GM18909 (cell line): ENCODE measurements at regions not wholly inside any gene's neighbourhood (a gene's known extent, or its start where the extent isn't known, plus 50 kb on each side); places are given as distances from the start of the nearest gene placed in this dataset.

Source experiments
- ATAC-seq: cut with Tn5 transposase; IDR thresholded peaks from one replicate; pipeline ENCODE4 v1.9.1; 2021; ENCODE audit warnings: mild to moderate bottlenecking; ENCODE audit not compliant: unreplicated experiment, poor library complexity

DNA sequence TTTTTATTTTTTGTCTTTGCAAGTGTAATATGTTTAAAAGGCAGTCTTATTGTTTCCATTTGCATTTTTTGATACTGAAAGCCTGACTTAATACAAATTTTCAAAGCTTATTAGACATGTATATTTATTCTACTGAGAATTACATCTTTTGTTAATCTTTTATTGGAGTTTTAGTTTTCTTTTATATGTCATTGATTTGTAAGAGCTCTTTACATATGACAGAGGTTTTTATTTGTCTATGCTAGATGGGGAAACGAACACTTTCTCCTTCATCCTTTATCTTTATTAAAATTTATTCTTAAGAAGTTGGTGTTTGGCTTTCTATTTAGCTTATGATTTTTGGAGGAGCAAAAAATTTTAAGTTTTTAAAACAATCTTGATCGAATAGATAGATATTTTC, 234.4 kb upstream of the SRRM4 start:
- no peak for ATAC-seq

DNA sequence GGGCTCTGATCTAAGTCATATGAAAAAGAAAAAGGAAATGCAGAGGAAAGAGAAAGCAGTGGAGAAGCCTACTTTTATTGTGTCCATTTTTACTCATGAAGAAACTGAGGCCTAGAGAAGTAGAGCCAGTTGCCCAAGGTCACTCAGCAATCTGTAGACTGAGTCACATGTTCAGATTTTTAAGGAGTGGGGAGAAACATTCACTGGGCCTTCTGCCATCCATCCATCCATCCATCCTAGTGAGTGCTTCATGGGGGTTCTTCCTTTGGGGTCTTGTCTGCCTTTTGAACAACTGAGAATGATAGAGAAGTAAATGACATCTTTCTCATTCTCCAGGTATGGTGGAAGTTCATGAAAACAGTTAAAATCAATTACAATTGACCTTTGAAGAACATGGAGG, 233.6 kb upstream of the SRRM4 start:
- no peak for ATAC-seq

DNA sequence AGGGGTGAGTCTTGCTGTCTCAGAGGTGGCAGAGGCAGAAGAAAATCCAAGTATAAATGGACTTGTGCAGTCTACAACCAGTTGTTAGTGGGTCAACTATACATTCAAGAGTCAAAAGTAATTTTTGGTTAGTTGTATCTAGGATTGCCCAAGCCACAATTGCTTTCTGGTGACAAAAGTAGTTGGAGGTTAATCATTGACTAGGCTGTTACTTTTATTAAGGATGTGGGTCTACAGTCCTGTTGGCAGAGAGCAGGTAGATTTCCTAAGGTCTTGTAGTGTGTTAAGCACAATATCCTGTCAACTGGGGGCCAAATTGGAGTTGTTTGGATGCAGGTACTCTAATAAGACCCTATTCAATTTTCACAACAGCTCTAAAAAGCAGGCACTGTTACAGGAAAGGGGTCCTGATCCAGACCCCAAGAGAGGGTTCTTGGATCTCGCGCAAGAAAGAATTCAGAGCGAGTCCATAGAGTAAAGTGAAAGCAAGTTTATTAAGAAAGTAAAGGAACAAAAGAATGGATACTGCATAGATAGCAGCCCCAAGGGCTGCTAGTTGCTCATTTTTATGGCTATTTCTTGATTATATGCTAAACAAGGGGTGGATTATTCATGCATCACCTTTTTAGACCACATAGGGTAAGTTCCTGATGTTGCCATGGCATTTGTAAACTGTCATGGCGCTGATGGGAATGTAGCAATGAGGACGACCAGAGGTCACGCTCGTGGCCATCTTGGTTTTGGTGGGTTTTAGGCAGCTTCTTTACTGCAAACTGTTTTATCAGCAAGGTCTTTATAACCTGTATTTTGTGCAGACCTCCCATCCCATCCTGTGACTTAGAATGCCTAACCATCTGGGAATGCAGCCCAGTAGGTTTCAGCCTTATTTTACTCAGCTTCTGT, 232.6 kb upstream of the SRRM4 start:
- ATAC-seq, result no peak

DNA sequence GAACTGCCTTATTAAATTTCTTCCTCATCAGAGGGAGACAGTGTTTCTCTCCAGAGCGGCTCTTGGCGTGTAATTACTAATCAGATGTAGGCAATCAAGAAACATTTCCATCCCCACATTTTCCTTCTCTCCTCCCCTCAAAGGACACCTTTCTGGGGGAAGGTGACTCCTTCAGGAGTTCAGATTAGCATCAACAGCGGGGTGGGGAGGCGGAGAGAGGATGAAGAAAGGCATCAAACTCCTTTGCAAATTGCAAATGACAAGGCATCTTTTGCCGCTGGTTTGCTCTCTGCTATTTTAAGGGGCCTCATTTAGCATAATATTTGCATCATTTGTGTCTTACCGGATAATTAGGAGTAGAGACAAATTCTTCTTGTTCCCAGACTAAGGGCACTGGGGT, 231.7 kb upstream of the SRRM4 start:
- no peak for ATAC-seq

DNA sequence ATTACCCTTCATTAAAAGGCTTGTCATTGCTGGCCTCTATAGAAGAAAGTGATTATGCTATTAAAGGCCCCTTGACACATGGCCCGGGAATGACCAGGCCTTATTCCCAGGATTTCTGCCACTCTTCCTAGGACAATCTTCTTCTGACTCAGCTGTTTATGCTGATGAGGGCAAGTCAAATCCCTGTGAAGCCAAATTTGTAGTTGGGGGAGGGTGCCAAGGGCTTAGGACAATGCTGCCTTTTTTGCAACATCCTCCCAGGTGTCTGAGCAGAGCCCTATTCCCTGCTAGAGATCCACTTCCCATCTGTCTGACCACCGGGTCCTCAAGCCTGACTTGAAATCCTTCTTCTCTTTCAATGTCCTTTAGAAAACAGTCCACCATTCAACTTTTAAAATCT, 230.7 kb upstream of the SRRM4 start:
- ATAC-seq, result no peak

DNA sequence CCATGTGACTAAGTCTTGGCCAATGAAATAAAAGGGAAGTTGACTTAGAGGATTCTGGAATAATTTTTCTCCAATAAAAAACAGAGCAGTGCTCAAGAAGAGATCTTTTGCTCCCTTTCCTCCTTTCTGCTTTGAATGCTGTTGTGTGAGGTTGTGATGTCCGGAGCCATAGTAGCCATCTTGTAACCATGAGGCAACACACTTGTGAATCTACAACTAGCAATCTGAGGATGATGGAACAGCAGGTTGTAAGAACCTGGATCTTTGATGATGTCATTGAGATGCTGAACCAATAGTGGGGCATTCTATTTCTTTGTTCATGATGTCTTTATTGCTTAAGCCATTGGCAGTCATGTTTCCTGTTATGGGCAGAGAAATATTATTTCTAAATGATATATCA, 230.0 kb upstream of the SRRM4 start:
- ATAC-seq, result no peak

DNA sequence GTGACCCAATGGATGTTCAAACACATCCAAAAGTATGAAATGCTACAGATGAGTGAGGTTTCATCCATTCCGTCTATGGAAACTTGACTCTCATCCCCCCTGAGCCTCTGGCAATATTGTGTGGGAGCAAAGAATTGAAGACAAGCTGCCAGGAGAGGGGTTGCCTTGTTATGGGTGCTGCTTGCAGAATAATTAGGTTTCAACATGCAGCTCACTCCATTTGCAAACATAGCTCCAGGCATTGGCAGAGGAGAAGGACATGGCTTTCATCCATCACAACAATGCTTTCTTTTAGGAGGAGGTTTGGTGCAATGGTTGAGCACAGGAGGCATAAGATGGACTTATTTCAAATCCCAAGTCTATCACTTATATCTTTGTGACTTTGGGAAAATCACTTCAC, 220.7 kb upstream of the SRRM4 start:
- no peak for ATAC-seq

DNA sequence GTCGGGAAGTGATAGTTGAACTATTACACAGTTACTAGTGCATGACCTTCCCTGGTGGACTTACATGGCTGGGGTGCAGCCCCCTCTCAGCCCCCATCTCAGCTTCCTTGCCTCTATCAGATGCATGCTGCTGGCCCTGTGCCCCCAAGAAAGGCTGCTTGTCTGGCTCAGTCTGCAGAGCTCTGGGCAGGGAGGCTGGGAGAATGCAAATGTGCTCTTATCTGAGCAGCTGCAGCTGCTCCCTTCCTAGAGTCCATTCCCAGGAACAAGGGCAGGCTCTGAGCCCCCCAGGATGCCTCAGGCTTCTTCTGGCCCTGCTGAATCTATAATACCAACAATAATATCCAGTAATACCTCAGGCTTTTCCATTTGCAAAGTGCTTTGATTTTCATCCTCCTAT, 218.1 kb upstream of the SRRM4 start:
- ATAC-seq, result no peak

DNA sequence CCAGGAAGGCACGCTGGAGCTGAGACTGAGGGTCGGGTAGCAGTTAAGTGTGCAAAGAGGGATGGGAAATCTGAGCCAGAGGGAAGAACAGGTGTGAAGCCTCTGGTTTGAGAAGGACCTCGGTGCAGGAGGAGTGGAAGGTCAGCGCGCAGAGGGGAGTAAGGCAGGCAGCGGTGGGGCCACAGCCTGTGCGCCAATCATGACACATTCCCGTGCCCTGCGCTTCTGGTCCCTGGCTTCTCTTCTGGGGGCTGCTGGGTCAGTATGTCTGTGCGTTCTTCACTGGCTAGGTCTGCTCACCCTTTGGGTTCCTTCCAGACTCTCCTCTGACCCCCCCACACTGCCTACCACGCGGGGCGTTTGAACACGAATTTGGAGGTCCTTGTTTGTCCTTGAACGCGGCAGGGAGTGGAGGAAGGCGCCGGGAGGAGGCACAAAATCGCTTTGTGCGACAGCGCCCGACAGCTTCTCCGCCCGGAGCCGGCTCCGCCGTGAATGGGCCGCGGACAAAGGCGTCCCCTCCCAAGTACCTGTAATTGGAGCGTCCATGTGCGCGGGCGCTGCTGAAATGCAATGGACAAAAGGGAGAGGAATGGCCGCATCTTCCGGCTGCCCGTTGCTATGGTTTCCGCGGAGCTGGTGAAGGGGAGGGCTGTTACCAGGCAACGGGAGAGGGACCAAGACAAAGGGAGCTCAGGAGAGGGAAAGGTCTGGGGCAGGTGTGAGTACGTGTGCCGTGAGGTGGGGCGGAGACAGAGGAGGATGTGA, 207.2 kb upstream of the SRRM4 start:
- no peak for ATAC-seq

DNA sequence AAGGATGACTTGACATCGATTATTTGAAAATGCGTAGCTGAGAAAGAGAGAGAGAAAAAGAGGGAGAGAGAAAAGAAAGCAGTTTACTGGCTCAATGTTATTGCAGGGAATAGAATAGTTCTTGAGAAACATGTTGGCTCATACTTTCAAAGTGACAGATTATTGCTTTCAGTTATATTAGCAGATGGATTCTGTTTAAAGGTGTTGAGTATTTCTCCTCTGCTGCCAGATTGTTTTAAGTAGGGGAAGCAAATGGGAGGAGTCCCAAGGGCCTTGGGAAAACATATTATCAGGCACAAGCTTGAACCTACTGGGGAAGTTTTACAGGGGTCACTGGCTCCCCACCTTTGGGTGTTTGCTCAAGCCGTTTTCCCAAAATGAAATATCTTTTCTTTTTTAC, 203.8 kb upstream of the SRRM4 start:
- ATAC-seq, result no peak

DNA sequence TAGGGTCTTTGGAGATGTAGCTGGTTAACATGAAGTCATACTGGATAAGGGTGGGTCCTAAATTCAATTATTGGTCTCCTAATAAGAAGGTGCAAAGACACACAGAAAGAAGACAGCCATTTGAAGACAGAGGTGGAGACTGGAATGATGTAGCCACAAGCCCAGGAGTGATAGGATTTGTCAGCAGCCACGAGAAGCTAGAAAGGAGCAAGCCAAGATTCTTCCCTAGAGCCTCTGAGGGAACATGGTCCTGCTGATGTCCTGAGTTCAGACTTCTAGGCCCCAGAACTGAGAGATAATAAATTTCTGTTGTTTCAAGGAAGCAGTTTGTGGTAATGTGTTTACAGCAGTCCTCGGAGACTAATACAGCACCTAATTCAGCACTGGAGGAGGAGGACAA, 203.3 kb upstream of the SRRM4 start:
- no peak for ATAC-seq

DNA sequence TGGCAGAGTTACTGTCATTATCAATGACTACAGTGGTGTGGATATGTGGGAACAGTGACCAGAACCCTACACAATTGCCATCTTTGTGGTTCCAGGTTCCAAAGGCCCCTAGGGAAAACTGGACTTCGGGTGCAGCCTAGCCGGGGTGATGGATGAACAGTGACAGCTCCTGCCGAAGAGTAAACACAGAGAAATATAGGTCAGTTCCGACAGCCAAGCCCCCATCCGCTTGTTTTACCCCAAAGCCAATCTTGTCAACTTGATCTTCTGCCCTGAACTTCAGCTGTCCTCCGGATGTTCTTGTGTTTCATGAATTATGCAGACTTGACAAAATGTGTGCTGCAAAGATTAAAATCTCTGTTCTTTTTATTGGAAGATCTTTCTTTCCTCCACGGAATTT, 200.4 kb upstream of the SRRM4 start:
- ATAC-seq, result no peak

DNA sequence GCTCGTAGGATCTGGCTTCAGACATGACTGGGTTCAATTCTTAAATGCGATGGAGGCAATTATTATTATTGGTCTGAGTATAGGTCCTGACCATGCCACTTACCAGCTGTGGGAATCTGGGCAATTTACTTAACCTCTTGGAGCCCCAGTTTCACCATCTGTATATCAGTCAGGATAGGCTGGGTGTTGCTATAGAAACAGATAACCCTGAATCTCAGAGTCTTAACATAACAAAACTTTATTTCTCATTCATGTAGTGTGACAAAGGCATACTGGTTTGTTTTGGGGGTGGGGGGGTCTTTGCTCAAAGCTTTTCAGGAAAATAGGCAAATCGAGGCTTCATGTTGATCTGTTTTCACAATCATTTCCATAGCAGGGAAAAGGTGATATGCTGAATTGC, 199.6 kb upstream of the SRRM4 start:
- no peak for ATAC-seq

DNA sequence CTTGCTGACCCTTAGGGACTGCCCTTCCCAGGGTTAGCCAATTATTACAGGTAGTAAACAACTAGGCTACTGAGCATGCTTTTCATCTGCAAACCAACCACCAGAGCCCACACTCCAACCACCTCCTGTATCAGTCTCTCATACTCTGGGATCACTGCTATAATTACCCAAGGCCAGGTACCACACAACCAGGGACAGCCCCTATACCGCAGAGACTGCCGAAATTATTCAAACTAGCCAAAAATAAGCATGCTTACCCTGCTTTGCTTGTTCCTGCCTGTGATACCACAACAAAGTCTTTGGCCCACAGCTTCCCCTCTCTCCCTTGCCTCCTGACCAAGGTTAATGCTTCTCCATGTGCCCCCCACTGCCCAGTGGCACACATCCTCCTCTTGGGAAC, 197.6 kb upstream of the SRRM4 start:
- no peak for ATAC-seq

DNA sequence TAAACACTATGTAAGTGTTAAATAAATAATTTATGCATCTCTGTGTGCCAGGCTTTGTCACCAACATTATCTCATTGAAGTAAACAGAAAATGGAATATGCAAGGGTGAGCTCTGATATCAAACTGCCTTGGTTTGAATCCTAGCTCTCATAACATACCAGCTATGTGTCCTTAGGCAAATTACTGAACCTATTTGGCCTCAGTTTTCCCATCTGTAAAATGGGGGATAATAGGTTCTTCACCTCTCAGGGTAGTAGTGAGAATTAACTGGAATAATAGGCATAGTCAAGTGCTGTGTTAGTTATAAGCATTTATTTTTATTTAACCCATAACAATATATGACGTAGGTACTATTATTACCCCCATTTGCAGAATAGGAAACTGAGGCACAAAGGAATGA, 190.8 kb upstream of the SRRM4 start:
- no peak for ATAC-seq

DNA sequence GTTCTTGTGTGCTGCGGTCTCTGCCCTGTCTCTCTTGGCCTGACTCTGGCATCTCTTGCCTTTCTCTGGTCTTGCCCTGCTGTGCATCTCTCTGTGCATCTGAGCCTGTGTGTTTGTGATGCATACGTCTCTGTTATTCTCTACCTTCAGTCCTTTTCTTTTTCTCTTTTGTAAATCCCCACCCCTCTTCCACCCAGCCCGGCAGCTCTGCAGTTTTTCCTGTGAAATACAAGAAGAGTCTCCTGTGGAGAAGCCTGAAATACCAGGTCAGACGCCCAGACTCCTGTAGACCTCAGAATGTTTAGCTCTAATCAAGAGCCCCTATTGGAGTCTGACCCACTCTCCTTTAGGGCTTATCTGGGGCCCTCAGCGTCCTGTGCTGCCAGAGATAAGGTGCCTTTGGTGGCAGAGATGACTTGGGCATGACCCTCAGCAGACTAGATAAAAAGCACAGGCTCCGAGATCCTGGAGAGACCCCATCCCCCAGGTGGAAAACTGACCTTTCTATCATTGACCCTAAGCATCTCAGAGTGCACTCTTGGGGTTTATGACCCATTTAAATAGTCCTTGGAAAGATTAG, 167.5 kb upstream of the SRRM4 start:
- ATAC-seq, result no peak

DNA sequence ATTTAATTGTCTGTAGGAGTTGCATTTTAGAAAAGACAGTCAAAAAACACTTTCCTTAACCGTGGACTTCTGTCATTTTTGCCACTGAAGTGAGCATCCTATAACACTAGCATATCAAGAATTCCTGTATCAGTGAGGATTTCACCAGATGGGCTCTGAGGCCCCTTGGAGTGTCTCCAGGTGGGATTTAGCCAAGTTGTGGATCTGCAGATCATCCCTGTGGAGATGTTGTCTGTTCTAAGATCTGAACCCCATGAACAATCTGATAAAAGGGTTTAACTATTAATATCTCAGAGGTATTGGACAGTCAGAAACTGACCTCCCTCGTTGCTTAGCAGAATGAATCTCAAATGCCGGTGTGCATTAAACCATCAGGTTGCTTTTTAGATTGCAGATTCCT, 165.0 kb upstream of the SRRM4 start:
- no peak for ATAC-seq

DNA sequence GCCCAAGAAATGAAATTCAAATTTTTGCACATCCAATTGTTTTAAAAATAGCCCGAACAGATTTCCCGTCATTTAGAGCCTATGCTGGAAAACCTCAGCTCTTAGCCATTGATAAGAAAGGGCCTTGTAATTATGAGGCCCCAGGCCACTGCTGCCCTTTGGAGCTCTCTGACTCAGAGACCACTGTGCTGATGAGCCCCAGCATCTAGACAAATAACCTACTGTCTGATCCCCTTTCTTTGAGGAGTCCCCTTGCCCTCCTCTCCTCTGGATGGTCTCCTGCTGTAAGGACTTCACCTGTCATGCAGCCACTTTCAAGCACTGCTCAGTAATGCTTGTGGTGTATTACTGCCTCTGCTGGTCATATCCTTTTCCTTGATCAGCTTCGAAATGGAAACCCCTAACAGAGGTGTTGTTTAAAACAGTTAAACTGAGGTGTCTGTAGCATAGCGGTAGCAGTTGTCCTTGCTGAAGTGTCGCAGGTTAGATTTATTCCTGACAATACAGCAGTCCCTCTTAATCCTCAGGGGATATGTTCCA, 159.9 kb upstream of the SRRM4 start:
- no peak for ATAC-seq

DNA sequence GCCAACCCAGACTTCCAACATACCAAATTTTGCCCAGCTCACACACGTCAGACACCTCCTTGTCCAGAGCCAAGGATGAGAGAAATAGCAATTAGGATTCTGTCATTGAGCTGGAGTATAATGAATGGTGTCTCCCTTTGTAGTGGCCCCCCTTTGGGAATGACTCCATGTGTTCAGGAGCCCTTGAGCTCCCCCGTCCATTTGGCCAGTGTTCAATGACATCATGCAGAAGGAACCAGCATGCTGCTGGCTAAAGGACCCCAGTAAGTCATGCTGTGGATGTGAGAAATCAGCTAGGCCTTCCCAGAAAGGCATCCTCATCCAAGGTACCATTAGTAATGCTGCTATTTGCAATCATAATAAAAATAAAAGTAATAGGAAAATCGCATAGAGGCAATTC, 158.8 kb upstream of the SRRM4 start:
- no peak for ATAC-seq

DNA sequence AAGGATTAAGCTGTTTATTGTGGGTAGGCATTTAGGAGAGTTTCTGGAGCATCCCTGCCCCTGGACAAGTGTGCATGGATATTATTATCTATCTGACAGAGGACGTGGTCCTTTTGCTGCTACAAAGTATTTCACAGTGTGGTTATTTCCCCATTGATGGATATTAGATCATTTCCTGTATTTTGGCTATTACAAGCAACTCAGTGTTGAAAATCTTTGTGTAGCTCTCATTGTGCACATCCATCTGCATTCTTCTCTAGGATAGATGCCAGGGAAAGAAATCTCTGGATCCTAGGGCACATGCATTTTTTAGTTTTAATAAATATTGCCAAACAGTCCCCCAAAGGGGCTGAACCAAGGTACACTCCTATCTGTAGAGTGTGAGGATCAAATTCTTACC, 154.3 kb upstream of the SRRM4 start:
- ATAC-seq, result no peak

DNA sequence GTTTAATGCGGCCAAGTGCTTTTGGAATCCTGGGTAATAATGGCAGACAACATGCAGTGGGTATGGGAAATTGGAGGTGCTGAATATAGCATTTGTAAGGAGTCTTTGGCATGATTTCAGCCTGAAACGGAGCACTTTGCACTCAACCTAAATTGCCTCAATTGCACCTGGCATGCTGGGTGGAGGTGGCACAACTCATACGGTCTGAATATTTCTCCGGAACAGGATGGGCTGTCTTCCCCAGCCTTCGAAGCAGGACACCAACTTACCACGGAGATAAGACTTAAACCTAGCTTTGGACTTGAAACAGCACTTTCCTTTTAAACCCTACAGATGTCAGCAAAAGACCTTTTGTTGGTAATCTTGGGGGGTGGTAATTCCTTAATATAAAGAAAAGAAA, 153.7 kb upstream of the SRRM4 start:
- no peak for ATAC-seq
